Stromal cell of bone marrow (primary cell): ENCODE measurements at regions not wholly inside any gene's neighbourhood (a gene's known extent, or its start where the extent isn't known, plus 50 kb on each side); places are given as distances from the start of the nearest gene placed in this dataset.
"Not testable (repeated sequence)": the region's sequence is repeated elsewhere in the genome, so short reads cannot be mapped to it uniquely, and the experiment has no call there.

Experiments used
- DNase-seq: peaks from one replicate; pipeline ENCODE4 v3.0.0-alpha.2; 2012; ENCODE audit warnings: low read depth

GRCh38 chr15:44817797-44818196 lies 81.5 kb downstream of the TRIM69 start:
- not testable (repeated sequence) for DNase-seq

GRCh38 chr15:44819331-44819987 lies 83.1 kb downstream of the TRIM69 start:
- not testable (repeated sequence) for DNase-seq

GRCh38 chr15:44820535-44820934 lies 84.2 kb downstream of the TRIM69 start:
- DNase-seq: not testable (repeated sequence)

GRCh38 chr15:44820967-44821366 lies 84.6 kb downstream of the TRIM69 start:
- not testable (repeated sequence) for DNase-seq

- not testable (repeated sequence) for DNase-seq
These were observed 88.2 kb downstream of the TRIM69 start for GRCh38 chr15:44824277-44825145.

- DNase-seq: not testable (repeated sequence)
These were observed 90.3 kb downstream of the TRIM69 start for GRCh38 chr15:44826583-44826982.

GRCh38 chr15:44828229-44828914 lies 92.0 kb downstream of the TRIM69 start:
- not testable (repeated sequence) for DNase-seq

GRCh38 chr15:44829150-44829549 lies 92.8 kb downstream of the TRIM69 start:
- DNase-seq: not testable (repeated sequence)

GRCh38 chr15:44830692-44831408 lies 94.5 kb downstream of the TRIM69 start:
- not testable (repeated sequence) for DNase-seq

- not testable (repeated sequence) for DNase-seq
These were observed 95.0 kb downstream of the TRIM69 start for GRCh38 chr15:44831409-44831741.

GRCh38 chr15:44832133-44832532 lies 95.8 kb downstream of the TRIM69 start:
- not testable (repeated sequence) for DNase-seq

- DNase-seq: not testable (repeated sequence)
These were observed 96.8 kb downstream of the TRIM69 start for GRCh38 chr15:44833081-44833480.

- not testable (repeated sequence) for DNase-seq
These were observed 97.4 kb downstream of the TRIM69 start for GRCh38 chr15:44833761-44834160.

- not testable (repeated sequence) for DNase-seq
These were observed 98.8 kb downstream of the TRIM69 start for GRCh38 chr15:44835082-44835481.

GRCh38 chr15:44836094-44836493 lies 99.8 kb downstream of the TRIM69 start:
- DNase-seq: no peak

GRCh38 chr15:44838929-44839328 lies 102.6 kb downstream of the TRIM69 start:
- peak; percentile 36 for DNase-seq

- DNase-seq: not testable (repeated sequence)
These were observed 105.4 kb downstream of the TRIM69 start for GRCh38 chr15:44841762-44842161.

- not testable (repeated sequence) for DNase-seq
These were observed 106.6 kb downstream of the TRIM69 start for GRCh38 chr15:44842883-44843282.

GRCh38 chr15:44844936-44845335 lies 108.6 kb downstream of the TRIM69 start:
- DNase-seq: not testable (repeated sequence)

GRCh38 chr15:44846156-44846555 lies 109.8 kb downstream of the TRIM69 start:
- not testable (repeated sequence) for DNase-seq

GRCh38 chr15:44847555-44847954 lies 108.9 kb upstream of the TERB2 start:
- not testable (repeated sequence) for DNase-seq

GRCh38 chr15:44848859-44849258 lies 107.6 kb upstream of the TERB2 start:
- not testable (repeated sequence) for DNase-seq
